ENCODE measurements at regions not wholly inside any gene's neighbourhood (a gene's known extent, or its start where the extent isn't known, plus 50 kb on each side); places are given as distances from the start of the nearest gene placed in this dataset.

DNA sequence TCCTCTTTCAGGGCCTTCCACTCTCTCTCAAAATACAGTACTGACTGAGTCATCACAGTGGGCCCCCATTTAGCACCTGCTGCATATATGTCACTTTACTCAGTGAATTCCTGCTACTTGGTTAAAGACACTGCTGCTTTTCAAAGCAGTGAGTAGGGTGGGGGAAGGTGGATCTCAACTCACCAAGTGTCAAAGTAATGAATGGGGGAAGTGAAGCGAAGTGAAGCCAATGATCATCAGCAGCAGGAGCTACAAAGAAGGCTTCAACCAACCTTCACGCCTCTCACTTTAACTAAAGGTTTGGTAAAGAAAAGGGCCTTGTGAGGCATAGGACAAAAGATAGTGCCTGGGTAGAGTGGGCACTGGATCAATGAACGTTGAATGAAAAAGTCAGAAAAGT is 424.1 kb downstream of the SMARCA1 start:
- no peaks in the 10 kb centered on the region for H3K4me1 ChIP-seq
- no peaks in the 10 kb centered on the region for H3K9me3 ChIP-seq
- intact Hi-C loops (cut with DNase I): no loop called here
- no peaks in the 10 kb centered on the region for H3K36me3 ChIP-seq
- TF ChIP-seq, protein P1, sequence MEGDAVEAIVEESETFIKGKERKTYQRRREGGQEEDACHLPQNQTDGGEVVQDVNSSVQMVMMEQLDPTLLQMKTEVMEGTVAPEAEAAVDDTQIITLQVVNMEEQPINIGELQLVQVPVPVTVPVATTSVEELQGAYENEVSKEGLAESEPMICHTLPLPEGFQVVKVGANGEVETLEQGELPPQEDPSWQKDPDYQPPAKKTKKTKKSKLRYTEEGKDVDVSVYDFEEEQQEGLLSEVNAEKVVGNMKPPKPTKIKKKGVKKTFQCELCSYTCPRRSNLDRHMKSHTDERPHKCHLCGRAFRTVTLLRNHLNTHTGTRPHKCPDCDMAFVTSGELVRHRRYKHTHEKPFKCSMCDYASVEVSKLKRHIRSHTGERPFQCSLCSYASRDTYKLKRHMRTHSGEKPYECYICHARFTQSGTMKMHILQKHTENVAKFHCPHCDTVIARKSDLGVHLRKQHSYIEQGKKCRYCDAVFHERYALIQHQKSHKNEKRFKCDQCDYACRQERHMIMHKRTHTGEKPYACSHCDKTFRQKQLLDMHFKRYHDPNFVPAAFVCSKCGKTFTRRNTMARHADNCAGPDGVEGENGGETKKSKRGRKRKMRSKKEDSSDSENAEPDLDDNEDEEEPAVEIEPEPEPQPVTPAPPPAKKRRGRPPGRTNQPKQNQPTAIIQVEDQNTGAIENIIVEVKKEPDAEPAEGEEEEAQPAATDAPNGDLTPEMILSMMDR (IDR thresholded peaks at IDR 0.05): no peak
- no peak for DNase-seq
- no peak overlapping the region for H3K4me3 ChIP-seq
- no peak overlapping the region for H3K9ac ChIP-seq (ENCODE audit: low read depth in 2 of 2, low read length in 2 of 2)
- H3K27me3 ChIP-seq: no peaks in the 10 kb centered on the region
- no peak overlapping the region for H3K27ac ChIP-seq

DNA sequence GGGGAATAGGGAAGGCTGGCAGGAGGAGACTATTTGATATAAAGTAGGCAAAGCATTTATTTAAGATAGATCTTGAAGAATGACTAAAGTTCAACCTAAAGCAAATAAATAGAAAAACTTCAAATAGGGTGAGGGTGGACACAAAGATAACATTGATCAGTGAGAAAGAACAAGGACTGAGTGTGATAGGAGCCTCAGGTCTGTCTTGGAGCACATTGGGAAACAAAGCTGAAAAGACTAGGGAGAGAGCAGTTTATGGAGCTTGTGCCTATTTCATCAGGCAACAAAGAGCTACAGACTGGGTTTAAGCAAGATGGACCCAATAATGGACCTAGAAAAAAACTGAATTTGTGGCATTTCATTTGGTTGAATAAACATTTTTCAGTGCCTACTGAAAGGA is 425.6 kb downstream of the SMARCA1 start:
- intact Hi-C loops (cut with DNase I): no loop called here
- Histone ChIP-seq H3K27me3 (no peaks in the 10 kb centered on the region), H3K4me1 (no peaks in the 10 kb centered on the region), H3K9ac (ENCODE audit: low read depth in 2 of 2, low read length in 2 of 2) (no peak overlapping the region), H3K9me3 (no peaks in the 10 kb centered on the region), H3K36me3 (no peaks in the 10 kb centered on the region), H3K27ac (no peak overlapping the region), H3K4me3 (no peak overlapping the region)
- TF ChIP-seq, protein P1 (IDR thresholded peaks at IDR 0.05): no peak
- no peak for DNase-seq

DNA sequence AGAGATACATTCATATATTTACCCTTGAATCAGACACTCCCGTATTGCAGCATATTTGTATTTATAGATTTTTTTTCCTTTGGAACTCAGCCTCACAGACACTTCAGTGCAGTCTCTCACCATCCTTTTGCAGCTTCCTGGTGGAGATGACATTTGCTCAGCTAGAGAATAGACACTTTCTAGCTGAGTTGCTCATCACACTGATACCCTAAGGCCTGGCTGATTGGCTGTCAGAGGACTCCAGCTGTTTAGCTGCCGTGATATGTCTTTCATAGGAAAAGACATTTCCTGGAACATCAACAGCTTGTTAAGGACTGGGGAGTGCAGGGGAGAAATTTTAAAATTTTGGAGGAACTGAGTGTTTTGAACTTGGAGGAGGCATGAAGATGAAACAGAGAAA is 429.6 kb downstream of the SMARCA1 start:
- H3K9ac ChIP-seq (ENCODE audit: low read depth in 2 of 2, low read length in 2 of 2): no peak overlapping the region
- H3K4me1 ChIP-seq: no peaks in the 10 kb centered on the region
- H3K27me3 ChIP-seq: no peaks in the 10 kb centered on the region
- DNase-seq: no peak
- no peaks in the 10 kb centered on the region for H3K9me3 ChIP-seq
- intact Hi-C loops (cut with DNase I): no loop called here
- no peak overlapping the region for H3K4me3 ChIP-seq
- H3K36me3 ChIP-seq: no peaks in the 10 kb centered on the region
- TF ChIP-seq, protein P1 (IDR thresholded peaks at IDR 0.05): no peak
- no peak overlapping the region for H3K27ac ChIP-seq

DNA sequence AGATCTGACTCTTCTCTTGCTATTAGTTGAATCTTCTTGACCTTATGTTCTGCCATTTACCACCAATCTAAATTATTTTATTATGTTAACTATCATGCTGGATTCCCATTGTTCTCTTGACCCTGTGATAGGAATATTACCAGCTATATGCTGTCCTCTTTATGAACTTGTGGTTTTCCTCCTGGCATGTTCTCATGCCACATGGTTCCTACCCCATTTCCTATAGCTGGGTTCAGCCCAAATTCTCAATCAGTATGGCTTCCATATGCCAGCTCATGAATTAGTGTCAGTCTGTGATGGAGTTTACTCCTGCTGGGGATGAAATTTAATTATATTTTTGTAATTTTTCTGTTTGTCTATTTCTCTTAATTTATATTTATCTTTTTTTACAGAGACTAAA is 430.5 kb downstream of the SMARCA1 start:
- Histone ChIP-seq H3K4me3 (no peak overlapping the region), H3K4me1 (no peaks in the 10 kb centered on the region), H3K27ac (no peak overlapping the region), H3K9ac (ENCODE audit: low read depth in 2 of 2, low read length in 2 of 2) (no peak overlapping the region), H3K36me3 (no peaks in the 10 kb centered on the region), H3K27me3 (no peaks in the 10 kb centered on the region), H3K9me3 (no peaks in the 10 kb centered on the region)
- TF ChIP-seq, protein P1 (IDR thresholded peaks at IDR 0.05): no peak
- DNase-seq: no peak
- intact Hi-C loops (cut with DNase I): no loop called here

DNA sequence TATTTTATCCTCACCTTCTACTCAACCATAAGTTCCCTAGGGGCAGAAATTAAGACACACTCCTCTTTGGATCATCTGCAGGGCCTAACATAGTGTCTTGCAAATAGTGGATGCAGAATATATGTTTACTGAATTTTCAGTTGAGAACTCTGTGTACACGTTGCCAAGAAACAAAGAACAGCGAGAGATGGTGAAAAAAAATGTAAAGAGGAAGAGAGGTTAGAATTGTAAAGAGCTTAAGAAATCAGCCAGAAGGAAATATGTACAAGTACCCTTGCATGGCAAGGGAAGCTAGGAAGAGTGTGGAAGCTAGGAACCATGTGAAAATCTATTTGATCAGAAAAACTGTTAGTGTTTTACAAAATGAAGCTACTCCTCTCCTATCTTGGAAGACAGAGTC is 431.0 kb downstream of the SMARCA1 start:
- Histone ChIP-seq H3K4me3 (no peak overlapping the region), H3K36me3 (no peaks in the 10 kb centered on the region), H3K27me3 (no peaks in the 10 kb centered on the region), H3K9ac (ENCODE audit: low read depth in 2 of 2, low read length in 2 of 2) (no peak overlapping the region), H3K27ac (no peak overlapping the region), H3K9me3 (no peaks in the 10 kb centered on the region), H3K4me1 (no peaks in the 10 kb centered on the region)
- TF ChIP-seq, protein P1 (IDR thresholded peaks at IDR 0.05): no peak
- DNase-seq: no peak
- intact Hi-C loops (cut with DNase I): no loop called here

DNA sequence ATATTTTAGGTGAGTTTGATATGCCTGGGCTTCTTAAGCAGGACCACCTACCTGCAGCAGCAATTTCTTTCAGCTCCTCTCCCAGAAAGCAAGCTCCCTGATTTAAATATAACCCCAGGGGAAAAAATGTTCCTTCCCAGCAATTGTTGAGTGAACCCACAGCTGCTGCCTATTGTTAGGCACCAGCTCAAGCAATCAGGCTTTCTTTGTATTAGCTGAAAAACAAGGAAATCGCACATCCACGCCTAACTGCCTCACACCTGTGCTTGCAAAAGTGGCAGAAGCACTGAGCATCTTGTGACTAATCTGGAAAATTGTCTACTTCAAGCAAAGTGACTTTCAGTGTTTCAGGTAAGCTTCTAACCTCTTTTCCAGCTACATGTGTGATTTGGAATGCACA is 432.2 kb downstream of the SMARCA1 start:
- TF ChIP-seq, protein P1 (IDR thresholded peaks at IDR 0.05): no peak
- no peak overlapping the region for H3K4me3 ChIP-seq
- H3K27me3 ChIP-seq: no peaks in the 10 kb centered on the region
- H3K27ac ChIP-seq: no peak overlapping the region
- H3K9ac ChIP-seq (ENCODE audit: low read depth in 2 of 2, low read length in 2 of 2): no peak overlapping the region
- H3K4me1 ChIP-seq: no peaks in the 10 kb centered on the region
- DNase-seq: no peak
- intact Hi-C loops (cut with DNase I): no loop called here
- no peaks in the 10 kb centered on the region for H3K9me3 ChIP-seq
- no peaks in the 10 kb centered on the region for H3K36me3 ChIP-seq

Measured in colonic mucosa (tissue), 4 donors.